ENCODE measurements at regions not wholly inside any gene's neighbourhood (a gene's known extent, or its start where the extent isn't known, plus 50 kb on each side); places are given as distances from the start of the nearest gene placed in this dataset.

GRCh38 chr6:23410439-23410838 is 715.6 kb upstream of the NRSN1 start:
- Histone ChIP-seq H3K36me3 (ENCODE audit: control insufficient read depth, insufficient read depth, low read length) (no peaks in the 10 kb centered on the region), H3K4me3 (ENCODE audit: low read depth, low read length) (no peak overlapping the region), H3K27me3 (ENCODE audit: control insufficient read depth, insufficient read depth, low read length) (no peaks in the 10 kb centered on the region)
- no peak for DNase-seq (ENCODE audit: low read depth)
- TF ChIP-seq CTCF (IDR thresholded peaks at IDR 0.05; ENCODE audit: insufficient read depth, low read length, poor library complexity, severe bottlenecking), result no peak

GRCh38 chr6:23412770-23413169 is 713.2 kb upstream of the NRSN1 start:
- Histone ChIP-seq H3K27me3 (ENCODE audit: control insufficient read depth, insufficient read depth, low read length) (no peaks in the 10 kb centered on the region), H3K36me3 (ENCODE audit: control insufficient read depth, insufficient read depth, low read length) (no peaks in the 10 kb centered on the region), H3K4me3 (ENCODE audit: low read depth, low read length) (no peak overlapping the region)
- DNase-seq (ENCODE audit: low read depth), result no peak
- TF ChIP-seq CTCF (IDR thresholded peaks at IDR 0.05; ENCODE audit: insufficient read depth, low read length, poor library complexity, severe bottlenecking), result no peak

GRCh38 chr6:23413327-23414050 is 712.5 kb upstream of the NRSN1 start:
- Histone ChIP-seq H3K4me3 (ENCODE audit: low read depth, low read length) (no peak overlapping the region), H3K27me3 (ENCODE audit: control insufficient read depth, insufficient read depth, low read length) (no peaks in the 10 kb centered on the region), H3K36me3 (ENCODE audit: control insufficient read depth, insufficient read depth, low read length) (no peaks in the 10 kb centered on the region)
- DNase-seq (ENCODE audit: low read depth), result peak; percentile 1
- no peak for TF ChIP-seq CTCF (IDR thresholded peaks at IDR 0.05; ENCODE audit: insufficient read depth, low read length, poor library complexity, severe bottlenecking)

GRCh38 chr6:23414051-23414445 is 712.0 kb upstream of the NRSN1 start:
- TF ChIP-seq CTCF (IDR thresholded peaks at IDR 0.05; ENCODE audit: insufficient read depth, low read length, poor library complexity, severe bottlenecking), result peak; percentile 15
- Histone ChIP-seq H3K4me3 (ENCODE audit: low read depth, low read length) (no peak overlapping the region), H3K27me3 (ENCODE audit: control insufficient read depth, insufficient read depth, low read length) (no peaks in the 10 kb centered on the region), H3K36me3 (ENCODE audit: control insufficient read depth, insufficient read depth, low read length) (no peaks in the 10 kb centered on the region)
- peak; percentile 21 for DNase-seq (ENCODE audit: low read depth)

- DNase-seq (ENCODE audit: low read depth), result no peak
- no peak for TF ChIP-seq CTCF (IDR thresholded peaks at IDR 0.05; ENCODE audit: insufficient read depth, low read length, poor library complexity, severe bottlenecking)
- no peaks in the 10 kb centered on the region for H3K27me3 ChIP-seq (ENCODE audit: control insufficient read depth, insufficient read depth, low read length)
- no peaks in the 10 kb centered on the region for H3K36me3 ChIP-seq (ENCODE audit: control insufficient read depth, insufficient read depth, low read length)
- H3K4me3 ChIP-seq (ENCODE audit: low read depth, low read length), result no peak overlapping the region
These were observed 711.1 kb upstream of the NRSN1 start for GRCh38 chr6:23414922-23415321.

GRCh38 chr6:23415819-23416427 is 710.1 kb upstream of the NRSN1 start:
- H3K36me3 ChIP-seq (ENCODE audit: control insufficient read depth, insufficient read depth, low read length), result no peaks in the 10 kb centered on the region
- DNase-seq (ENCODE audit: low read depth), result no peak
- no peaks in the 10 kb centered on the region for H3K27me3 ChIP-seq (ENCODE audit: control insufficient read depth, insufficient read depth, low read length)
- TF ChIP-seq CTCF (IDR thresholded peaks at IDR 0.05; ENCODE audit: insufficient read depth, low read length, poor library complexity, severe bottlenecking), result no peak
- H3K4me3 ChIP-seq (ENCODE audit: low read depth, low read length), result no peak overlapping the region

Data from kidney epithelial cell (primary cell).